HG02763 (cell line): ENCODE measurements at regions not wholly inside any gene's neighbourhood (a gene's known extent, or its start where the extent isn't known, plus 50 kb on each side); places are given as distances from the start of the nearest gene placed in this dataset.

Experiments
- ATAC-seq: cut with Tn5 transposase; IDR thresholded peaks from one replicate; pipeline ENCODE4 v1.9.1; 2021; ENCODE audit warnings: mild to moderate bottlenecking, moderate library complexity; ENCODE audit not compliant: unreplicated experiment

- no peak for ATAC-seq
Measured at GRCh38 chrX:14476205-14476604, 53.1 kb upstream of the GLRA2 start.

- ATAC-seq = no peak
Measured at GRCh38 chrX:14449773-14450172, 79.6 kb upstream of the GLRA2 start.

- no peak for ATAC-seq
Measured at GRCh38 chrX:14448406-14448805, 80.9 kb upstream of the GLRA2 start.

GRCh38 chrX:14440106-14440505, 89.2 kb upstream of the GLRA2 start:
- ATAC-seq = no peak

GRCh38 chrX:14427614-14428013, 101.7 kb upstream of the GLRA2 start:
- ATAC-seq = no peak

- no peak for ATAC-seq
Measured at GRCh38 chrX:14420841-14421240, 108.5 kb upstream of the GLRA2 start.

- no peak for ATAC-seq
Measured at GRCh38 chrX:14412686-14413085, 116.7 kb upstream of the GLRA2 start.

- no peak for ATAC-seq
Measured at GRCh38 chrX:14411326-14411725, 118.0 kb upstream of the GLRA2 start.

- no peak for ATAC-seq
Measured at GRCh38 chrX:14409341-14409740, 120.0 kb upstream of the GLRA2 start.

- no peak for ATAC-seq
Measured at GRCh38 chrX:14406225-14406624, 123.1 kb upstream of the GLRA2 start.

- ATAC-seq = no peak
Measured at GRCh38 chrX:14398725-14399124, 130.6 kb upstream of the GLRA2 start.

- no peak for ATAC-seq
Measured at GRCh38 chrX:14389682-14390081, 139.7 kb upstream of the GLRA2 start.

GRCh38 chrX:14386981-14387380, 142.4 kb upstream of the GLRA2 start:
- no peak for ATAC-seq

GRCh38 chrX:14380044-14380443, 149.3 kb upstream of the GLRA2 start:
- no peak for ATAC-seq

GRCh38 chrX:14377427-14377826, 151.9 kb upstream of the GLRA2 start:
- no peak for ATAC-seq

GRCh38 chrX:14363728-14364127, 165.6 kb upstream of the GLRA2 start:
- ATAC-seq = no peak

GRCh38 chrX:14362721-14363120, 166.6 kb upstream of the GLRA2 start:
- no peak for ATAC-seq

- no peak for ATAC-seq
Measured at GRCh38 chrX:14361435-14361834, 167.9 kb upstream of the GLRA2 start.

GRCh38 chrX:14359727-14360126, 169.6 kb upstream of the GLRA2 start:
- ATAC-seq = no peak

GRCh38 chrX:14359316-14359715, 170.0 kb upstream of the GLRA2 start:
- ATAC-seq = no peak

GRCh38 chrX:14357314-14357713, 172.0 kb upstream of the GLRA2 start:
- no peak for ATAC-seq

- no peak for ATAC-seq
Measured at GRCh38 chrX:14356401-14356800, 172.9 kb upstream of the GLRA2 start.

- ATAC-seq = no peak
Measured at GRCh38 chrX:14355556-14355955, 173.8 kb upstream of the GLRA2 start.

- ATAC-seq = no peak
Measured at GRCh38 chrX:14354521-14354920, 174.8 kb upstream of the GLRA2 start.
